GM18909 (cell line): ENCODE measurements at regions not wholly inside any gene's neighbourhood (a gene's known extent, or its start where the extent isn't known, plus 50 kb on each side); places are given as distances from the start of the nearest gene placed in this dataset.

Experiments
- ATAC-seq: cut with Tn5 transposase; IDR thresholded peaks from one replicate; pipeline ENCODE4 v1.9.1; 2021; ENCODE audit warnings: mild to moderate bottlenecking; ENCODE audit not compliant: unreplicated experiment, poor library complexity

GRCh38 chr22:48212727-48213126, 1450.3 kb downstream of the TBC1D22A start:
- ATAC-seq, result no peak

DNA sequence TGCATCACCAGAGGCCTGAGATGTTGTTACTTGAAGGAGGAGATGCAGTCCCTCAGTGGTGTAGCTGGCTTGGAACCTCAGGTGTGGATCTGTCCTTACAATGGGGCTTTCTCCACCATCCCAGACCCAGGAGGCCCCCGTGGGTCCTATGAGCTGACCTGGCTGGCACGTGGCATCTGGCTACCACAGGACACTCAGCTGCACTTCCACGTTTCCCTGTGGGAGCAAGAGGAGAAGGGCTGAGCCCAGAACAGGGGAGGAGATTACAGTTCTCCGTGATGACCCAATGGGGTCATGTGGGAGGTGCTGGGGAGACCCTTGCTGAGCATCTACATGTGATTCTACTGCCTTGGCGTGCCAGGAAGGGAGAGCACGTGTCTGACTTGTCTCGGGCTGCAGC, 1448.4 kb downstream of the TBC1D22A start:
- no peak for ATAC-seq

GRCh38 chr22:48210198-48210580, 1447.7 kb downstream of the TBC1D22A start:
- no peak for ATAC-seq

DNA sequence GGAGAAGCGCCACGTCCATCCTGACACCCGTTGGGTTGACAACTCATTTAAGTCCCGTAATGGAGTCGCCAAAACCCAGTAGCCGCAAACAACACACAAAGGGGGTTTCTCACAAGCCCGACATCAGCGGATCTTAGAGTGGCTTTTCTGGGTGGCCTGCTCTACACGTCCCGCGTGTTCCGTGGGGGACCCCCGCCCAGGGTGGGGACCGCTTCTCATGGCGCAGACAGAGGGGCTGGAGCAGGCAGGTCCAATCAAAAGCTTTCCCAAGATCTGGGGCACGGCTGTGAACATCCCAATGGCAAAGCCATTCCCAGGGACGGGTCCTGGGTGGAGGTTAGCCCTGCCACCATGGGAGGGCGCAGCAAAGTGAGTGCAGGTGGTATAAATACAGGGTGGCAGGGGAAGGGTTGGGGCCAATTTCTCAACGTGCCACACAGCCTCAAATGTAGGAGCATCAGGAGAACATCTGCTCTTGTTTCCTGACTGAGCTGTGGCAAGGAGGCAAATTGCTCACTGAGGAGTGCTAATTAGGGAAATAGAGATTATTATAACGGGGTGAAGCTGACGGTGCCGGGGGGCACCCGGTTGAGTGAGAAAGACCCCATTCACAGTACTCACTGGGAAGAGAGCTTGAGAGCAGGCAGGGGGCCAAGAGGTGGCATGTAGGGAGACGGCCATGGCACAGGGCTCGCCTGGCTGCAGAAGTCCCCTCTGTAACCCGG, 1447.2 kb downstream of the TBC1D22A start:
- ATAC-seq, result no peak

DNA sequence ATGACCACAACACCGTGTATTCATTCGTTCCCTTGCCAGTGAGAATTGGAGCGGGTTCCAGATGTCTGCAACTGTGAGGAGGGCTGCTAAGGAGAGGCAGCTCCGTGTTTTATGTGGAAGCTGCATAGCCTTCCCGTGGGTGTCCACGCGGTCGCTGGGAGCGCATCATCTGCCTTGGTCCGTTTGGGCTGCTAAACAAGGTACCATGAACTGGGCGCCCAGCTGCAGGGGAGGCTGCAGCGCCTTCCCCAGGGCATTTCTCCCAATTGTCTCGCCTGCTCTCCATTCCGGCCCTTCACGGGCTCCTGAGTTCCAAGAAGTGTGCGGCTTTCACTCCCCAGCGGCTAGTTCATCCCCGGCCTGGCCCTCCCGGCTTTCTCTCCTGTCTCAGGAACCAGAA, 1446.4 kb downstream of the TBC1D22A start:
- no peak for ATAC-seq

GRCh38 chr22:48207919-48208535, 1445.6 kb downstream of the TBC1D22A start:
- ATAC-seq, result no peak

GRCh38 chr22:48205790-48206189, 1443.3 kb downstream of the TBC1D22A start:
- ATAC-seq, result no peak

GRCh38 chr22:48205161-48205560, 1442.7 kb downstream of the TBC1D22A start:
- ATAC-seq, result no peak

DNA sequence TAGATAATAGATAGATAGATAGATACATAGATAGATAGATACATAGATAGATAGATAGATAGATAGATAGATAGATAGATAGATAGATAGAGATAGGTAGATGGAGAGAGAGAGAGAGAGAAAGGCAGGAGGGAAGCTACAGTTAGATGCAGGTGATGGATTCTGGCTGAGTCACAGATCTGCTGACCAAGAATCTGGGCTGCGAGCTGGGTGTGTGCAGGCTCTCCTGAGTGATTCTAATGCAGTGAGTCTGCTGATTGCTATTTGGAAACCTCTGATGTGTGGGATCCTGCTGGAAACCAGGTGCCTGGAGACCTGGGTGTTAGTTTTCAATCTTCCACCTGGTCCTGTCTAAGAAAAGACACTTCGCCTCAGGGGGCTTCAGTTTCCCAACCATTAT, 1441.8 kb downstream of the TBC1D22A start:
- no peak for ATAC-seq

GRCh38 chr22:48199667-48200066, 1437.2 kb downstream of the TBC1D22A start:
- ATAC-seq, result no peak

- ATAC-seq, result no peak
These were observed 1436.3 kb downstream of the TBC1D22A start for GRCh38 chr22:48198489-48199459.

DNA sequence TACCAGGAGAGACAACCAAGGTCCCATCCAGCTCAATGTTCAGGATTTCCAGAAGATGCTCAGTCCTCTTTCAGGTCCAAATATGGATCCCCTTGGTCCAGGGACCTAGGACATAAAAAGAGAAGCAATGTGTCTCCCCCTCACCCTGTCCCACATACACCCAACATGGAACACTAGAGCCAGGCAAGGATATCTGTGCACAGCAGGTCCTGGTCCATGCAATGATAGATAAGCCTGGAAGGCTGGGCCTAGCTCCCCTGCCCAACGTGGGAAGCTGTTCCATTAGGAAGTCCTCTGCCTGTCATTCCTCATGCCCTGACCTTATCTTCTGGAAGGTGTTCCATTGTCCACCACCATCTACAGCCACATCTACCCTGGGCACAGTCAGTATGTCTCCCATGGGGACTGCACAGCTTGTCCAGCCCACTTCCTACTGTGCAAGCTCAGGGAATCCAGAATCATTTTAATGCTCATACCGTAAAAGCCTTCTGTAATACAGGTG, 1434.8 kb downstream of the TBC1D22A start:
- no peak for ATAC-seq

DNA sequence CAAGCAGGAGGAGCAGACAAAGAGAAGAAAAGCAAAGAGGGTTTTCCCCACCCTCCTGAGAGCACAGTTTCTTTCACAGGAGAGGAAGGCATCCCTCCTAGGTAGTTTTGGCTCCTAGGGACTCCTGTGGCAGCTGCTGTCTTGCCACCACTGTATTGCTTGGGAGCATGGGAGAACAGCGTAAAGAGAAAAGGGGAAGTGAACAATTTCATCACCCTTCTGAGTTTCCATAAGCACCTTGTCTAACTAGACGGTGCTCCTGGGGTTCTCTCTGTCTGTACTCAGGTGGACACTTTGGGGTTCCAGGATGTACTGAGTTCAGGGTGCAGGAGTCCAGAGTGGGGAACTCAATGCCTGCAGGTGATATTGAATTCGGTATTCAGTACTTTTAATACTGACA, 1430.5 kb downstream of the TBC1D22A start:
- no peak for ATAC-seq

- no peak for ATAC-seq
These were observed 1429.6 kb downstream of the TBC1D22A start for GRCh38 chr22:48192071-48192470.

GRCh38 chr22:48188231-48188721, 1425.8 kb downstream of the TBC1D22A start:
- ATAC-seq, result no peak

DNA sequence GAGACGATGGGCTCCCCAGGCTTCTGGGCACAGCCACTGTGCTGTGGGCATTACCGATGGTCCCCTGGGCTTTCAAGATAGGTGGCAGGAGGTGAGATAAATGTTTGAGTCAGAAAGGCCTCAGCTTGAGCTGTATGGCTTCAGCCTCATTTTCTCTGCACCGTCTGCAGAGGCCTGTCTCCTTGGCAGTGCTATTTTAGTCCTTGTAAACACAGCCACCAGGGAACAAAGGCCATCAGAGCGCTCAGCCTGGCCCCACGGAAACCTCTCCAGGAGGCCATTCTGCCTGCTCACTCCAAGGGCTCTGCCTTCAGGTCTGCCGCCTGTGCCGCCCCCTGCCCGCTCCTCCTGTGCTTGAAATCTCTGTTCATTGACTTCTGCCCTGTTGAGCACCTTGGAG, 1424.9 kb downstream of the TBC1D22A start:
- ATAC-seq, result no peak

GRCh38 chr22:48186146-48186790, 1423.8 kb downstream of the TBC1D22A start:
- ATAC-seq, result no peak

DNA sequence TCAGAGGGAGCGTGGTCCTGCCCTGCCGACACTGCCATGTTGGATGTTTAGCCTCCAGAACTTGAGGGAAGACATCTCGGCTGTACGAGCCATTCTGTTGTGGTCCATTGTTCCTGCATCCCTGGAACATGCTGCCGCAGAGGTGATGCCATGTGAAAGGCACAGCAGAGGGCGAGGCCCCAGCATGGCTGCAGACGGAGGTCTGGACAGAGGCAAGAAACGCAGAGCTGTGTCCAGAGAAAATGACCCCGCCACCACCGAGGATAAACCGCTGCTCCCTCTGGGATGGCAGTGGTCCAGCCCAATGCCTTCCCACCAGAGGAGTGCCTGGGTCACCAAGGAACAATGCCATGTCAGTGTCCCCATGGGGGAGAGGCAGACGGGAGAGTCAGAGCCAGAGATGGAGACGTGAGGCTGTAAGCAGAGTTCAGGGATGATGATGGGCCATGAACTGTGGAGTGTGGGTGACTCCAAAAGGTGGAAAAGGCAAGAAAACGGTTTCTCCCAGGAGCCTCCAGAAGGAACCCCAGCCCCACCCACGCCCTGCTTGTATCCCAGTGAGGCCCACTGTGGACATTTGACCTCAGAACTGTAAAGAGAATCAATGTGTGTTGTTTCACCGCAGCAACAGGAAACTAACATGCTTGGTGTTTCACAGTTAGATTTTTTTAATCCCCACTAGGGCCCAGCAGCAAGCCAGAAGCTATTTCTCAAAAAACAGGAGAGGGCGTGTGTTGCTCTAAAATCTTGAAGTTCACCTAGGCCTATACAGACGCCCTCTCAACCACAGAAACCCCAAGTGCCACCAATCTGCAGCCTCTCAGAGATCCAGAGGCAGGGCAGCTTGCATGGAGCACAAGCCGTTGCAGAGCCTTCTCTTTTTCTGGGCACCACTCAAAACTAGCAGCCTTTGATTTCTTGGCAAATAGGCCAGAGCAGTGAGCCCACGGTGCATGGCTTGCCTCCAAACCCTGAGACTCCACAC, 1422.9 kb downstream of the TBC1D22A start:
- ATAC-seq, result no peak
